ENCODE measurements at regions not wholly inside any gene's neighbourhood (a gene's known extent, or its start where the extent isn't known, plus 50 kb on each side); places are given as distances from the start of the nearest gene placed in this dataset.

DNA sequence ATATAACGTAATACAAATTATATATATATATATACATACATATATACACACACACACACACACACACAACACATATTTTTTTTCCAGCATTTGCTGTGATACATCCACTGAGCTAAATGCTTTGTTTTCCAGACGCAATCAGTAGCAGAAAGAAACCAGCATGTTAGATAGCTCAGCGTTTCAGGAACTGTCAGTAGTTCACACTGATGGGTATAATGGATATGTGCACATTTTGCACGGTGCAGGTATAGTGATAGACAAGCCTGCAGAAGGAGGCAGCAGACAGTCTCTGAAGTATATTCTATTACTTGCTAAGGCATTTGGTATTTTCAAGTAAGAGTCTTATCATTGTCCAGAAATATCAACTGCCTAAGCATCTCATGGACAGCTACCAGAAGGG, 741.6 kb upstream of the HS3ST1 start:
- no peaks in the 10 kb centered on the region for H3K79me2 ChIP-seq (ENCODE audit: low read length)
- no peak overlapping the region for H3K27ac ChIP-seq (ENCODE audit: low read length)
- H2AFZ ChIP-seq (ENCODE audit: low read length): no peak overlapping the region
- TF ChIP-seq, protein P1, sequence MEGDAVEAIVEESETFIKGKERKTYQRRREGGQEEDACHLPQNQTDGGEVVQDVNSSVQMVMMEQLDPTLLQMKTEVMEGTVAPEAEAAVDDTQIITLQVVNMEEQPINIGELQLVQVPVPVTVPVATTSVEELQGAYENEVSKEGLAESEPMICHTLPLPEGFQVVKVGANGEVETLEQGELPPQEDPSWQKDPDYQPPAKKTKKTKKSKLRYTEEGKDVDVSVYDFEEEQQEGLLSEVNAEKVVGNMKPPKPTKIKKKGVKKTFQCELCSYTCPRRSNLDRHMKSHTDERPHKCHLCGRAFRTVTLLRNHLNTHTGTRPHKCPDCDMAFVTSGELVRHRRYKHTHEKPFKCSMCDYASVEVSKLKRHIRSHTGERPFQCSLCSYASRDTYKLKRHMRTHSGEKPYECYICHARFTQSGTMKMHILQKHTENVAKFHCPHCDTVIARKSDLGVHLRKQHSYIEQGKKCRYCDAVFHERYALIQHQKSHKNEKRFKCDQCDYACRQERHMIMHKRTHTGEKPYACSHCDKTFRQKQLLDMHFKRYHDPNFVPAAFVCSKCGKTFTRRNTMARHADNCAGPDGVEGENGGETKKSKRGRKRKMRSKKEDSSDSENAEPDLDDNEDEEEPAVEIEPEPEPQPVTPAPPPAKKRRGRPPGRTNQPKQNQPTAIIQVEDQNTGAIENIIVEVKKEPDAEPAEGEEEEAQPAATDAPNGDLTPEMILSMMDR (IDR thresholded peaks at IDR 0.05; ENCODE audit: low read length): no peak
- no peak for TF ChIP-seq EZH2phosphoT487 (IDR thresholded peaks at IDR 0.05; ENCODE audit: low read length)
- H4K20me1 ChIP-seq (ENCODE audit: insufficient read depth, low read length): no peaks in the 10 kb centered on the region
- no peak for DNase-seq
- no peaks in the 10 kb centered on the region for H3F3A ChIP-seq (ENCODE audit: insufficient read depth, low read length)
- H3K9me2 ChIP-seq (replicated peaks; ENCODE audit: insufficient read depth, low read length): no peaks in the 10 kb centered on the region
- no peak overlapping the region for H3K4me3 ChIP-seq (ENCODE audit: low read length)
- H3K4me1 ChIP-seq (ENCODE audit: low read length): no peaks in the 10 kb centered on the region
- no peak overlapping the region for H3K9ac ChIP-seq (ENCODE audit: low read length)
- no peak overlapping the region for H3K4me2 ChIP-seq (ENCODE audit: low read depth, low read length)
- no peaks in the 10 kb centered on the region for H3K27me3 ChIP-seq (replicated peaks; ENCODE audit: insufficient read depth, low read length)
- H3K36me3 ChIP-seq (replicated peaks; ENCODE audit: insufficient read depth, low read length): no peaks in the 10 kb centered on the region
- no peaks in the 10 kb centered on the region for H3K9me3 ChIP-seq (replicated peaks; ENCODE audit: insufficient read depth, low read length)

DNA sequence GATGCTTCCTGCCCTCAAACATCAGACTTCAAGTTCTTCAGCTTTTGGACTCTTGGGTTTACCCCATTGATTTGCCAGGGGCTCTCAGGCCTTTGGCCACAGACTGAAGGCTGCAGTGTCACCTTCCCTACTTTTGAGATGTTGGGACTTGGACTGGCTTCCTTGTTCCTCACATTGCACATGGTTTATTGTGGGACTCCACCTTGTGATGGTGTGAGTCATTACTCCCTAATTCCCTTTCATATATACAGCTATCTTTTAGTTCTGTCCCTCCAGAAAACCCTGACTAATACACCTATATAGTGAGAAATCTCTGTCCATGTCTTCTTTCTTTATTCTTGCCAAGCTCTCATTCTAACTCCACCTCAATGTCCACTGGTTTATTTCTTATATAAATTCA, 736.9 kb upstream of the HS3ST1 start:
- no peaks in the 10 kb centered on the region for H3K4me1 ChIP-seq (ENCODE audit: low read length)
- no peaks in the 10 kb centered on the region for H3K79me2 ChIP-seq (ENCODE audit: low read length)
- H3K4me2 ChIP-seq (ENCODE audit: low read depth, low read length): no peak overlapping the region
- no peak for TF ChIP-seq EZH2phosphoT487 (IDR thresholded peaks at IDR 0.05; ENCODE audit: low read length)
- TF ChIP-seq EZH2 (optimal IDR thresholded peaks at IDR 0.05; ENCODE audit: low read depth, low read length): no peak
- TF ChIP-seq, protein P1 (IDR thresholded peaks at IDR 0.05; ENCODE audit: low read length): no peak
- no peaks in the 10 kb centered on the region for H3K27me3 ChIP-seq (replicated peaks; ENCODE audit: insufficient read depth, low read length)
- no peak overlapping the region for H3K4me3 ChIP-seq (ENCODE audit: low read length)
- H3K9me2 ChIP-seq (replicated peaks; ENCODE audit: insufficient read depth, low read length): no peaks in the 10 kb centered on the region
- H3K36me3 ChIP-seq (replicated peaks; ENCODE audit: insufficient read depth, low read length): no peaks in the 10 kb centered on the region
- no peaks in the 10 kb centered on the region for H4K20me1 ChIP-seq (ENCODE audit: insufficient read depth, low read length)
- 0 out of 2 replicates have a peak, but pooled peaks cover 3% of the 10 kb centered on the region for H3K9me3 ChIP-seq (replicated peaks; ENCODE audit: insufficient read depth, low read length)
- no peak overlapping the region for H3K27ac ChIP-seq (ENCODE audit: low read length)
- no peak overlapping the region for H3K9ac ChIP-seq (ENCODE audit: low read length)
- no peak for DNase-seq
- no peaks in the 10 kb centered on the region for H3F3A ChIP-seq (ENCODE audit: insufficient read depth, low read length)
- H2AFZ ChIP-seq (ENCODE audit: low read length): no peak overlapping the region

- H3K27me3 ChIP-seq (replicated peaks; ENCODE audit: insufficient read depth, low read length): no peaks in the 10 kb centered on the region
- no peaks in the 10 kb centered on the region for H3F3A ChIP-seq (ENCODE audit: insufficient read depth, low read length)
- no peak overlapping the region for H2AFZ ChIP-seq (ENCODE audit: low read length)
- no peaks in the 10 kb centered on the region for H3K79me2 ChIP-seq (ENCODE audit: low read length)
- no peaks in the 10 kb centered on the region for H3K36me3 ChIP-seq (replicated peaks; ENCODE audit: insufficient read depth, low read length)
- no peak overlapping the region for H3K4me2 ChIP-seq (ENCODE audit: low read depth, low read length)
- H3K4me1 ChIP-seq (ENCODE audit: low read length): no peaks in the 10 kb centered on the region
- no peak overlapping the region for H3K9ac ChIP-seq (ENCODE audit: low read length)
- no peak overlapping the region for H3K27ac ChIP-seq (ENCODE audit: low read length)
- no peaks in the 10 kb centered on the region for H3K9me3 ChIP-seq (replicated peaks; ENCODE audit: insufficient read depth, low read length)
- DNase-seq: no peak
- H3K9me2 ChIP-seq (replicated peaks; ENCODE audit: insufficient read depth, low read length): no peaks in the 10 kb centered on the region
- no peak overlapping the region for H3K4me3 ChIP-seq (ENCODE audit: low read length)
- no peaks in the 10 kb centered on the region for H4K20me1 ChIP-seq (ENCODE audit: insufficient read depth, low read length)
- no peak for TF ChIP-seq EZH2phosphoT487 (IDR thresholded peaks at IDR 0.05; ENCODE audit: low read length)
- TF ChIP-seq, protein P1 (IDR thresholded peaks at IDR 0.05; ENCODE audit: low read length): no peak
- TF ChIP-seq EZH2 (optimal IDR thresholded peaks at IDR 0.05; ENCODE audit: low read depth, low read length): no peak
Observed at GRCh38 chr4:12146339-12146738, 717.6 kb upstream of the HS3ST1 start.
